GM12878 (cell line): ENCODE measurements at regions not wholly inside any gene's neighbourhood (a gene's known extent, or its start where the extent isn't known, plus 50 kb on each side); places are given as distances from the start of the nearest gene placed in this dataset.

ENCODE experiments used
- ATAC-seq: fragments of 200-7000 bp; cut with Tn5 transposase; 3 replicates; pipeline ENCODE4 v1.9.1; 2020; ENCODE audit warnings: mild to moderate bottlenecking, moderate library complexity
- BruUV-seq: library from RNA; stranded (reverse); fragments of 400-500 nt; replicated peaks from 2 replicates; lab custom pipeline; 2021; lab: Mats Ljungman, UMichigan
- CTCF ChIA-PET: fragments of 300-600 bp; sonication (Branson Sonifier 250); formaldehyde crosslinking; extraction: SDS; loops from one replicate; lab custom pipeline; 2021; ENCODE audit warnings: inconsistent platforms; lab: Yijun Ruan, JAX
- POLR2A ChIA-PET: fragments of 350-600 bp; formaldehyde crosslinking; extraction: SDS; loops from one replicate; lab custom pipeline; 2021; ENCODE audit warnings: inconsistent platforms; lab: Charles Lee
- RAD21 ChIA-PET: fragments of 300-600 bp; sonication (Branson Sonifier 250); formaldehyde crosslinking; loops from one replicate; lab custom pipeline; 2023; ENCODE audit warnings: antibody characterized with exemption; ENCODE audit not compliant: unreplicated experiment; lab: Charles Lee
- SMC1A ChIA-PET: fragments of 300-600 bp; sonication (Branson Sonifier 250); formaldehyde crosslinking; loops from one replicate; lab custom pipeline; 2023; ENCODE audit not compliant: unreplicated experiment, uncharacterized antibody; lab: Charles Lee
- DNase-seq: peaks from one replicate; pipeline ENCODE4 v3.0.0-alpha.2; 2011; ENCODE audit warnings: low read depth, low spot score
- FAIRE-seq: peaks from 3 replicates; lab custom pipeline; 2011; peaks lifted over from hg19 to GRCh38; lab: Jason Lieb, UNC
- H2AFZ ChIP-seq: 2 replicates; pipeline ENCODE4 v1.6.0; 2011; ENCODE audit warnings: low read depth, low read length, control low read depth; ENCODE audit not compliant: control insufficient read depth
- H3K27ac ChIP-seq: 2 replicates; pipeline ENCODE4 v1.5.1; 2011; ENCODE audit warnings: control low read depth; ENCODE audit not compliant: control insufficient read depth, insufficient read depth
- H3K27me3 ChIP-seq, 2 experiments: replicated peaks in 1 of 2; 2 replicates each; pipeline versions ENCODE4 v1.6.0 to v1.6.1; 2011; ENCODE audit warnings: low read length in 1 of 2; ENCODE audit not compliant: control insufficient read depth in 2 of 2, insufficient read depth in 2 of 2
- H3K36me3 ChIP-seq, 2 experiments: 2 replicates each; pipeline ENCODE4 v1.5.1; 2011; ENCODE audit warnings: low read length in 1 of 2; ENCODE audit not compliant: control insufficient read depth in 2 of 2, insufficient read depth in 2 of 2
- H3K4me1 ChIP-seq: 2 replicates; pipeline ENCODE4 v1.6.1; 2011; ENCODE audit warnings: mild to moderate bottlenecking, low read length, moderate library complexity, mixed read lengths; ENCODE audit not compliant: control insufficient read depth, insufficient read depth
- H3K4me2 ChIP-seq: 2 replicates; pipeline ENCODE4 v1.6.0; 2011; ENCODE audit warnings: control low read depth; ENCODE audit not compliant: control insufficient read depth, insufficient read depth
- H3K4me3 ChIP-seq: fragments of 200-600 bp; sonication (generic); 2 replicates; pipeline ENCODE4 v1.5.1; 2016
- H3K79me2 ChIP-seq: 2 replicates; pipeline ENCODE4 v1.6.0; 2011; ENCODE audit warnings: low read length; ENCODE audit not compliant: control insufficient read depth, insufficient read depth
- H3K9ac ChIP-seq: 2 replicates; pipeline ENCODE4 v1.8.0; 2011; ENCODE audit warnings: low read length, control low read depth, mixed read lengths; ENCODE audit not compliant: control insufficient read depth, insufficient read depth
- H3K9me3 ChIP-seq: replicated peaks from 3 replicates; pipeline ENCODE4 v1.5.1; 2011; ENCODE audit warnings: mild to moderate bottlenecking, low read length; ENCODE audit not compliant: control insufficient read depth, insufficient read depth
- H4K20me1 ChIP-seq: 2 replicates; pipeline ENCODE4 v1.6.0; 2011; ENCODE audit not compliant: control insufficient read depth, insufficient read depth
- ATF3 ChIP-seq: IDR thresholded peaks from 2 replicates; pipeline ENCODE4 v1.6.1; 2011; ENCODE audit warnings: low read depth, mild to moderate bottlenecking, low read length, moderate library complexity, borderline replicate concordance; ENCODE audit errors: extremely low read depth
- CBFB ChIP-seq: IDR thresholded peaks from 2 replicates; pipeline ENCODE4 v1.6.1; 2016; ENCODE audit warnings: antibody characterized with exemption, low read depth
- CEBPZ ChIP-seq: fragments of 150-350 bp; IDR thresholded peaks from 2 replicates; pipeline ENCODE4 v1.6.1; 2016; ENCODE audit warnings: low read depth, low read length
- FOS ChIP-seq: IDR thresholded peaks from 3 replicates; pipeline ENCODE4 v1.6.1; 2011; ENCODE audit warnings: borderline replicate concordance; ENCODE audit not compliant: insufficient read length; ENCODE audit errors: extremely low read depth
- HSF1 ChIP-seq: fragments of 150-350 bp; IDR thresholded peaks from 2 replicates; pipeline ENCODE4 v1.6.1; 2014; ENCODE audit warnings: mild to moderate bottlenecking, low read depth, low read length
- NBN ChIP-seq: fragments of 450-650 bp; IDR thresholded peaks from 2 replicates; pipeline ENCODE4 v1.6.1; 2016
- SMC3 ChIP-seq: IDR thresholded peaks from 2 replicates; pipeline ENCODE4 v1.6.1; 2011; ENCODE audit warnings: low read length, improper control_type of control experiment, borderline replicate concordance
- SP1 ChIP-seq: IDR thresholded peaks from one replicate; pipeline ENCODE4 v1.6.1; 2011; ENCODE audit warnings: low read depth, low read length
- SPI1 ChIP-seq: IDR thresholded peaks from 2 replicates; pipeline ENCODE4 v1.6.1; 2011; ENCODE audit warnings: low read depth, mild to moderate bottlenecking, low read length, moderate library complexity, borderline replicate concordance; ENCODE audit not compliant: insufficient read depth
- TCF7 ChIP-seq: IDR thresholded peaks from 2 replicates; pipeline ENCODE4 v1.6.1; 2014; ENCODE audit warnings: antibody characterized with exemption, borderline replicate concordance
- WGBS: methylation state at CpG from one replicate; pipeline ENCODE4 v1.1.6; 2016; ENCODE audit warnings: low lambda C conversion rate; ENCODE audit not compliant: insufficient replicate concordance, insufficient coverage; ENCODE audit errors: missing lambda C conversion rate; 5-methylcytosine and 5-hydroxymethylcytosine counted together
- in situ Hi-C: fragments of 300-500 bp; cut with MboI; formaldehyde crosslinking; loops from 9 replicates; pipeline ENCODE4 v1.14.3; 2018; ENCODE audit warnings: mixed read lengths
- intact Hi-C: fragments of 100-400 bp; cut with micrococcal nuclease; formaldehyde crosslinking; loops from one replicate; pipeline ENCODE4 v1.14.2; 2022; ENCODE audit not compliant: unreplicated experiment

GRCh38 chr14:101334656-101335055 lies 226.6 kb upstream of the DIO3 start:
- no peak overlapping the region for H3K4me2 ChIP-seq
- ChIA-PET RAD21 (no interaction called here), POLR2A (no interaction called here), SMC1A (no interaction called here), CTCF (no interaction called here)
- no peak for DNase-seq
- 23% methylated on average over 9 of the region's 9 CpGs for WGBS
- H4K20me1 ChIP-seq, result no peaks in the 10 kb centered on the region
- H3K36me3 ChIP-seq, result no peaks in the 10 kb centered on the region
- no peak for ATAC-seq
- no peaks in the 10 kb centered on the region for H3K27me3 ChIP-seq
- H3K9ac ChIP-seq, result no peak overlapping the region
- no peak for FAIRE-seq
- H3K27ac ChIP-seq, result no peak overlapping the region
- H2AFZ ChIP-seq, result no peak overlapping the region
- intact Hi-C loops, result no loop called here
- in situ Hi-C loops, result no loop called here
- BruUV-seq, result no TSS peak
- H3K4me3 ChIP-seq, result no peak overlapping the region
- no peaks in the 10 kb centered on the region for H3K9me3 ChIP-seq
- TF ChIP-seq HSF1 (no peak), ATF3 (no peak), SMC3 (no peak), TCF7 (no peak), FOS (no peak), SPI1 (no peak), CBFB (no peak), NBN (no peak), CEBPZ (no peak), SP1 (no peak)
- TF ChIP-seq, all 136 proteins: peak for 0
- H3K79me2 ChIP-seq, result no peaks in the 10 kb centered on the region
- H3K4me1 ChIP-seq, result no peaks in the 10 kb centered on the region
